DND-41 (cell line): ENCODE measurements at regions not wholly inside any gene's neighbourhood (a gene's known extent, or its start where the extent isn't known, plus 50 kb on each side); places are given as distances from the start of the nearest gene placed in this dataset.

Source experiments
- ATAC-seq: fragments of 200-7000 bp; cut with Tn5 transposase; 3 replicates; pipeline ENCODE4 v1.9.1; 2021; ENCODE audit warnings: low read depth; ENCODE audit not compliant: insufficient read depth
- DNase-seq: peaks from one replicate; pipeline ENCODE4 v3.0.0-alpha.2; 2020
- H2AFZ ChIP-seq: 2 replicates; pipeline ENCODE4 v1.6.0; 2012; ENCODE audit warnings: low read depth, low read length
- H3K27ac ChIP-seq: 2 replicates; pipeline ENCODE4 v1.5.1; 2012; ENCODE audit warnings: low read length, inconsistent platforms
- H3K27me3 ChIP-seq: fragments of 200-600 bp; sonication (generic); 2 replicates; pipeline ENCODE4 v1.6.0; 2012; ENCODE audit warnings: low read length, mild to moderate bottlenecking, inconsistent platforms; ENCODE audit not compliant: insufficient read depth, poor library complexity
- H3K36me3 ChIP-seq: 2 replicates; pipeline ENCODE4 v1.5.1; 2012; ENCODE audit warnings: low read length, inconsistent platforms; ENCODE audit not compliant: insufficient read depth
- H3K4me1 ChIP-seq: 2 replicates; pipeline ENCODE4 v1.5.1; 2012; ENCODE audit warnings: mild to moderate bottlenecking, low read length; ENCODE audit not compliant: insufficient read depth
- H3K4me2 ChIP-seq: 2 replicates; pipeline ENCODE4 v1.6.0; 2012; ENCODE audit warnings: mild to moderate bottlenecking, moderate library complexity, low read length, inconsistent platforms; ENCODE audit not compliant: insufficient read depth
- H3K4me3 ChIP-seq, 2 experiments: fragments of 200-600 bp in 1 of 2; shearing (Covaris generic) in 1 of 2; 2 replicates each; pipeline ENCODE4 v1.5.1; 2012 to 2016; ENCODE audit warnings: inconsistent platforms in 2 of 2, low read length in 2 of 2, mild to moderate bottlenecking in 2 of 2, low read depth in 1 of 2, moderate library complexity in 1 of 2
- H3K79me2 ChIP-seq: 2 replicates; pipeline ENCODE4 v1.6.0; 2012; ENCODE audit warnings: low read length, inconsistent platforms; ENCODE audit not compliant: insufficient read depth
- H3K9ac ChIP-seq: 2 replicates; pipeline ENCODE4 v1.6.0; 2012; ENCODE audit warnings: low read depth, mild to moderate bottlenecking, inconsistent platforms, low read length, moderate library complexity
- H3K9me3 ChIP-seq: 2 replicates; pipeline ENCODE4 v1.5.1; 2012; ENCODE audit warnings: low read length, moderate library complexity, mild to moderate bottlenecking, inconsistent platforms; ENCODE audit not compliant: insufficient read depth, severe bottlenecking
- H4K20me1 ChIP-seq: 2 replicates; pipeline ENCODE4 v1.6.0; 2012; ENCODE audit warnings: low read length; ENCODE audit not compliant: insufficient read depth
- CTCF ChIP-seq: IDR thresholded peaks from 2 replicates; pipeline ENCODE4 v1.5.1; 2012; ENCODE audit warnings: borderline replicate concordance, low read length, moderate library complexity, mild to moderate bottlenecking; ENCODE audit not compliant: poor library complexity, severe bottlenecking; ENCODE audit errors: extremely low read depth
- EZH2 ChIP-seq: IDR thresholded peaks from 3 replicates; pipeline ENCODE4 v1.6.1; 2012; ENCODE audit warnings: borderline replicate concordance, low read depth, mild to moderate bottlenecking, moderate library complexity, low read length, inconsistent platforms; ENCODE audit not compliant: severe bottlenecking

- H4K20me1 ChIP-seq = no peaks in the 10 kb centered on the region
- no peaks in the 10 kb centered on the region for H3K79me2 ChIP-seq
- H3K36me3 ChIP-seq = no peaks in the 10 kb centered on the region
- H3K9ac ChIP-seq = no peak overlapping the region
- ATAC-seq (no peak), DNase-seq (no peak)
- H3K9me3 ChIP-seq = no peaks in the 10 kb centered on the region
- TF ChIP-seq EZH2 = no peak
- no peak for TF ChIP-seq CTCF
- H3K27ac ChIP-seq = no peak overlapping the region
- H3K4me2 ChIP-seq = no peak overlapping the region
- H3K4me1 ChIP-seq = no peaks in the 10 kb centered on the region
- no peak overlapping the region for H2AFZ ChIP-seq
- H3K4me3 ChIP-seq = no peak overlapping the region
- H3K27me3 ChIP-seq = no peaks in the 10 kb centered on the region
Observed at GRCh38 chr16:6672507-6672906, 660.1 kb upstream of the RBFOX1 start.

GRCh38 chr16:6667393-6667792 lies 665.3 kb upstream of the RBFOX1 start:
- no peak for ATAC-seq
- no peak overlapping the region for H3K4me3 ChIP-seq

GRCh38 chr16:6665126-6665525 lies 667.5 kb upstream of the RBFOX1 start:
- Histone ChIP-seq H3K4me2 (no peak overlapping the region), H2AFZ (no peak overlapping the region)

More at GRCh38 chr16:6667393-6667792, 665.3 kb upstream of the RBFOX1 start:
- no peak overlapping the region for H2AFZ ChIP-seq
- no peak overlapping the region for H3K27ac ChIP-seq
- no peaks in the 10 kb centered on the region for H4K20me1 ChIP-seq
- no peak for DNase-seq
- H3K9ac ChIP-seq = no peak overlapping the region
- no peaks in the 10 kb centered on the region for H3K9me3 ChIP-seq
- H3K4me2 ChIP-seq = no peak overlapping the region
- TF ChIP-seq CTCF = no peak
- TF ChIP-seq EZH2 = no peak
- no peaks in the 10 kb centered on the region for H3K79me2 ChIP-seq
- H3K4me1 ChIP-seq = no peaks in the 10 kb centered on the region
- no peaks in the 10 kb centered on the region for H3K27me3 ChIP-seq
- H3K36me3 ChIP-seq = no peaks in the 10 kb centered on the region

More at GRCh38 chr16:6665126-6665525, 667.5 kb upstream of the RBFOX1 start:
- Histone ChIP-seq H3K4me1 (no peaks in the 10 kb centered on the region), H3K27me3 (no peaks in the 10 kb centered on the region), H3K9ac (no peak overlapping the region), H3K27ac (no peak overlapping the region), H3K36me3 (no peaks in the 10 kb centered on the region), H3K4me3 (no peak overlapping the region), H4K20me1 (no peaks in the 10 kb centered on the region), H3K79me2 (no peaks in the 10 kb centered on the region), H3K9me3 (no peaks in the 10 kb centered on the region)
- no peak for DNase-seq
- no peak for TF ChIP-seq EZH2
- TF ChIP-seq CTCF = no peak
- ATAC-seq = no peak
